ENCODE measurements at regions not wholly inside any gene's neighbourhood (a gene's known extent, or its start where the extent isn't known, plus 50 kb on each side); places are given as distances from the start of the nearest gene placed in this dataset.
"Not testable (repeated sequence)": the region's sequence is repeated elsewhere in the genome, so short reads cannot be mapped to it uniquely, and the experiment has no call there.

GRCh38 chr1:166730299-166730888 lies 108.9 kb upstream of the POGK start:
- ATAC-seq (ENCODE audit: low FRiP score) (no peak), DNase-seq (no peak)
- no peak overlapping the region for H3K27ac ChIP-seq (ENCODE audit: low read depth in 1 of 2, low read length in 2 of 2)
- H3K27me3 ChIP-seq (ENCODE audit: control insufficient read depth in 1 of 2, insufficient read depth in 2 of 2, low read length in 1 of 2), result no peaks in the 10 kb centered on the region
- H3K36me3 ChIP-seq (ENCODE audit: control insufficient read depth in 1 of 2, insufficient read depth in 2 of 2, low read length in 1 of 2), result no peaks in the 10 kb centered on the region
- intact Hi-C loops (cut with DNase I), result no loop called here
- no peaks in the 10 kb centered on the region for H3K9me3 ChIP-seq (ENCODE audit: control insufficient read depth, low read length)
- WGBS, 2 donors, result 67 to 82% methylated on average over 1 of the region's 1 CpG
- H3K4me1 ChIP-seq (ENCODE audit: control insufficient read depth in 1 of 2, insufficient read depth in 2 of 2, low read length in 2 of 2), result no peaks in the 10 kb centered on the region
- H3K4me3 ChIP-seq (ENCODE audit: low read length in 2 of 2), result no peak overlapping the region

DNA sequence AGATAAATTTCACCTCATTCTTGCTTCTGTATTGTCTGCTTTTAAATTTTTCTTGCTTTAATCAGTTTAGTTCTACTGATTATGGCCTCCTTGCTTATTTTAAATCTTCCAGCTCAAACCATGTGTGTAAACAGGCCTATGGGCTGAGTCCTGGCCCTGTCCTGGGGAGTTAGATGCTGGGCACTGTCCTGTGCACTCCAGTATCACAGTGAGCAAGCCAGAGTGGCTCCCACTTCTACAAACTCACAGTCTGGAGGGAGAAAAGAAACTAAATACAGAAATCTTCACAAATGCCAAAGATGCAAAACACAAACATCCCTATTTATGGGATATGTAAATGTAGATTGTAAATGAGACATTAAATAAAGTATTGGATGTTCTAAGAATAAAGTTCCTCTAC lies 101.1 kb upstream of the POGK start:
- H3K4me1 ChIP-seq (ENCODE audit: control insufficient read depth in 1 of 2, insufficient read depth in 2 of 2, low read length in 2 of 2), result no peaks in the 10 kb centered on the region
- no peaks in the 10 kb centered on the region for H3K9me3 ChIP-seq (ENCODE audit: control insufficient read depth, low read length)
- no peak overlapping the region for H3K27ac ChIP-seq (ENCODE audit: low read depth in 1 of 2, low read length in 2 of 2)
- H3K27me3 ChIP-seq (ENCODE audit: control insufficient read depth in 1 of 2, insufficient read depth in 2 of 2, low read length in 1 of 2), result no peaks in the 10 kb centered on the region
- intact Hi-C loops (cut with DNase I), result no loop called here
- H3K4me3 ChIP-seq (ENCODE audit: low read length in 2 of 2), result no peak overlapping the region
- H3K36me3 ChIP-seq (ENCODE audit: control insufficient read depth in 1 of 2, insufficient read depth in 2 of 2, low read length in 1 of 2), result no peaks in the 10 kb centered on the region
- ATAC-seq (ENCODE audit: low FRiP score) (no peak), DNase-seq (no peak)

DNA sequence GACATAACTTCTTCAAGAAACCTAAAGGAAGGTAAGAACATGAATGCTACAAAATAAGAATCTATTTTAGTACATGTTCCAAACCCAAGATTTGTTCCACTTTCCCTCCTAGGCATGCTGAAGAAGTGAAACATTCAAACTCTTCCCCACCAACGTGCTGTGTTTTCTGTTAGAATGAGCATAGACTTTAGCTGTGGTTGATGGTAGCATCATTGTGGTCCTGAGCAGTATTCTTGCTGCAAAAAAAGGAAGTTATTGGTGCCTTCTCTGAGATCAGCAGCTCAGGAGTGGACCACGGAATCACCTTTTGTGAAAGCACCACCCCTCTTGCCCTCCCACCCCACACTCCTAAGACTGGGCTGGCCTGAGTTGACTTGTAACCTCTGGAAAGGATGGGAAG lies 100.4 kb upstream of the POGK start:
- H3K36me3 ChIP-seq (ENCODE audit: control insufficient read depth in 1 of 2, insufficient read depth in 2 of 2, low read length in 1 of 2), result no peaks in the 10 kb centered on the region
- WGBS, 2 donors, result 53 to 61% methylated on average over 2 of the region's 2 CpGs
- no peaks in the 10 kb centered on the region for H3K9me3 ChIP-seq (ENCODE audit: control insufficient read depth, low read length)
- ATAC-seq (ENCODE audit: low FRiP score), result no peak
- H3K4me3 ChIP-seq (ENCODE audit: low read length in 2 of 2), result no peak overlapping the region
- no peak for DNase-seq
- no peaks in the 10 kb centered on the region for H3K27me3 ChIP-seq (ENCODE audit: control insufficient read depth in 1 of 2, insufficient read depth in 2 of 2, low read length in 1 of 2)
- intact Hi-C loops (cut with DNase I), result no loop called here
- no peak overlapping the region for H3K27ac ChIP-seq (ENCODE audit: low read depth in 1 of 2, low read length in 2 of 2)
- H3K4me1 ChIP-seq (ENCODE audit: control insufficient read depth in 1 of 2, insufficient read depth in 2 of 2, low read length in 2 of 2), result no peaks in the 10 kb centered on the region

- H3K4me1 ChIP-seq (ENCODE audit: control insufficient read depth in 1 of 2, insufficient read depth in 2 of 2, low read length in 2 of 2), result no peaks in the 10 kb centered on the region
- WGBS, 2 donors, result 40 to 47% methylated on average over 3 of the region's 3 CpGs
- no peaks in the 10 kb centered on the region for H3K27me3 ChIP-seq (ENCODE audit: control insufficient read depth in 1 of 2, insufficient read depth in 2 of 2, low read length in 1 of 2)
- DNase-seq (no peak), ATAC-seq (ENCODE audit: low FRiP score) (no peak)
- intact Hi-C loops (cut with DNase I), result no loop called here
- peaks cover 3% of the 10 kb centered on the region for H3K9me3 ChIP-seq (ENCODE audit: control insufficient read depth, low read length)
- H3K4me3 ChIP-seq (ENCODE audit: low read length in 2 of 2), result no peak overlapping the region
- H3K36me3 ChIP-seq (ENCODE audit: control insufficient read depth in 1 of 2, insufficient read depth in 2 of 2, low read length in 1 of 2), result no peaks in the 10 kb centered on the region
- H3K27ac ChIP-seq (ENCODE audit: low read depth in 1 of 2, low read length in 2 of 2), result no peak overlapping the region
These were observed 98.5 kb upstream of the POGK start for GRCh38 chr1:166740668-166741276.

DNA sequence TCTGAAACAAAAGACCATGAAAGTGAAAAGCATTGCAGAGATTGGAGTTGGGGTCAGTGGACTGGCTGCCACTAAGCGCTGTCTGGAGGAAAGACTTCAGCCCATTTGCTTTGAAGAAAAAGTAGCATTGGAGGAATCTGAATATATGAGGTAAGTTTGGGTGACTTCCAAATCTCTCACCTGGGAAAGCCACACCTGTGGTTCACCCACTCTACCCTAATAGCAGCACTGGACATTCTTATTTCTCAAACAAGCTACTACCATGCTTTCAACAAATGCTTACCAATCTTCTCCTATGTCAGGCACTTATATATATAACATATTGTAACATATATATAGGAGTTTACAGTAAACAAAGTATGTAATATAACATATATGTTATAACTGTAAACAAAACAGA lies 76.0 kb upstream of the POGK start:
- H3K9me3 ChIP-seq (ENCODE audit: control insufficient read depth, low read length), result no peaks in the 10 kb centered on the region
- DNase-seq (no peak), ATAC-seq (ENCODE audit: low FRiP score) (no peak)
- no peak overlapping the region for H3K27ac ChIP-seq (ENCODE audit: low read depth in 1 of 2, low read length in 2 of 2)
- no peak overlapping the region for H3K4me3 ChIP-seq (ENCODE audit: low read length in 2 of 2)
- H3K36me3 ChIP-seq (ENCODE audit: control insufficient read depth in 1 of 2, insufficient read depth in 2 of 2, low read length in 1 of 2), result no peaks in the 10 kb centered on the region
- no peaks in the 10 kb centered on the region for H3K27me3 ChIP-seq (ENCODE audit: control insufficient read depth in 1 of 2, insufficient read depth in 2 of 2, low read length in 1 of 2)
- intact Hi-C loops (cut with DNase I), result no loop called here
- 96 to 100% methylated on average over 1 of the region's 1 CpG for WGBS, 2 donors
- peaks cover 0 to 2% of the 10 kb centered on the region in 2 donors for H3K4me1 ChIP-seq (ENCODE audit: control insufficient read depth in 1 of 2, insufficient read depth in 2 of 2, low read length in 2 of 2)

GRCh38 chr1:166766942-166767341 lies 72.3 kb upstream of the POGK start:
- 50 to 52% methylated on average over 2 of the region's 2 CpGs for WGBS, 2 donors
- intact Hi-C loops (cut with DNase I), result no loop called here
- peaks cover 0 to 2% of the 10 kb centered on the region in 2 donors for H3K4me1 ChIP-seq (ENCODE audit: control insufficient read depth in 1 of 2, insufficient read depth in 2 of 2, low read length in 2 of 2)
- H3K4me3 ChIP-seq (ENCODE audit: low read length in 2 of 2), result no peak overlapping the region
- no peaks in the 10 kb centered on the region for H3K36me3 ChIP-seq (ENCODE audit: control insufficient read depth in 1 of 2, insufficient read depth in 2 of 2, low read length in 1 of 2)
- peaks cover 8% of the 10 kb centered on the region for H3K9me3 ChIP-seq (ENCODE audit: control insufficient read depth, low read length)
- no peak overlapping the region for H3K27ac ChIP-seq (ENCODE audit: low read depth in 1 of 2, low read length in 2 of 2)
- H3K27me3 ChIP-seq (ENCODE audit: control insufficient read depth in 1 of 2, insufficient read depth in 2 of 2, low read length in 1 of 2), result no peaks in the 10 kb centered on the region
- ATAC-seq (ENCODE audit: low FRiP score) (no peak), DNase-seq (no peak)

DNA sequence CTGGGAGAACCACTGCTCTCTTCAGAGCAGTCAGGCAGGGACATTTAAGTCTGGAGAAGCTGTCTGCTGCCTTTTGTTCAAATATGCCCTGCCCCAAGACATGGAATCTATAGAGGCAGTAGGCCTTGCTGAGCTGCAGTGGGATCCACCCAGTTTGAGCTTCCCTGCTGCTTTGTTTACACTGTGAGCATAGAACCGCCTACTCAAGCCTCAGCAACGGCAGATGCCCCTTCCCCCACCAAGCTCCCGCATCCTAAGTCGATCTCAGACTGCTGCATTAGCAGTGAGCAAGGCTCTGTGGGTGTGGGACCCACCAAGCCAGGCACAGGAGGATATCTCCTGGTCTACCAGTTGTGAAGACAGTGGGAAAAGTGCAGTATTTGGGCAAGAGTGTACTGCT lies 54.6 kb upstream of the POGK start:
- H3K27ac ChIP-seq (ENCODE audit: low read depth in 1 of 2, low read length in 2 of 2); H3K4me3 ChIP-seq (ENCODE audit: low read length in 2 of 2); ATAC-seq (ENCODE audit: low FRiP score); H3K36me3 ChIP-seq (ENCODE audit: control insufficient read depth in 1 of 2, insufficient read depth in 2 of 2, low read length in 1 of 2); H3K4me1 ChIP-seq (ENCODE audit: control insufficient read depth in 1 of 2, insufficient read depth in 2 of 2, low read length in 2 of 2); H3K27me3 ChIP-seq (ENCODE audit: control insufficient read depth in 1 of 2, insufficient read depth in 2 of 2, low read length in 1 of 2); intact Hi-C loops (cut with DNase I); H3K9me3 ChIP-seq (ENCODE audit: control insufficient read depth, low read length); DNase-seq: not testable (repeated sequence)
- WGBS, 2 donors, result 19 to 26% methylated on average over 4 of the region's 4 CpGs

DNA sequence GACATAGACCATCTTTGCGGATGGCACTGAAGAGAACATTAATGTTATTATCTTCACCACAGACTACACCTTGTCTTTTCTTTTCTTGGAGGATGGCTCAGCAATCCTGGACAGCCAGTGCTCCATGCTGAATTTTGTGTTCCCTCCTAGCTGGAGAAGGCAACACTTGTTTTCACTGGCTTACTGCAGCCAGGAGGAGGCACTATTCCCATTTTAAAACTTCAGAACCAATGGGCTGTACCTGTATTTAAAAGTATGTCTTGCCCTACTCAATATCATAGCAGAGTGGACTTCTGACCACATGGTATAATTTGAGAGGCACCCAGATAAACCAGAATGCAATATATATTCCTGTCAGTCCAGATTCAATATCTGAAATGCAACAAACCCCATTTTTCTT lies 53.3 kb upstream of the POGK start:
- DNase-seq, result no peak
- no peak for ATAC-seq (ENCODE audit: low FRiP score)
- Histone ChIP-seq H3K27me3 (ENCODE audit: control insufficient read depth in 1 of 2, insufficient read depth in 2 of 2, low read length in 1 of 2) (no peaks in the 10 kb centered on the region), H3K36me3 (ENCODE audit: control insufficient read depth in 1 of 2, insufficient read depth in 2 of 2, low read length in 1 of 2) (no peaks in the 10 kb centered on the region), H3K27ac (ENCODE audit: low read depth in 1 of 2, low read length in 2 of 2) (no peak overlapping the region), H3K9me3 (ENCODE audit: control insufficient read depth, low read length) (no peaks in the 10 kb centered on the region), H3K4me3 (ENCODE audit: low read length in 2 of 2) (no peak overlapping the region), H3K4me1 (ENCODE audit: control insufficient read depth in 1 of 2, insufficient read depth in 2 of 2, low read length in 2 of 2) (no peaks in the 10 kb centered on the region)
- intact Hi-C loops (cut with DNase I), result no loop called here
- WGBS, 2 donors, result 92 to 94% methylated on average over 1 of the region's 1 CpG

GRCh38 chr1:166789286-166789685 lies 50.0 kb upstream of the POGK start:
- no peak overlapping the region for H3K4me3 ChIP-seq (ENCODE audit: low read length in 2 of 2)
- intact Hi-C loops (cut with DNase I), result no loop called here
- no peaks in the 10 kb centered on the region for H3K36me3 ChIP-seq (ENCODE audit: control insufficient read depth in 1 of 2, insufficient read depth in 2 of 2, low read length in 1 of 2)
- no peak overlapping the region for H3K27ac ChIP-seq (ENCODE audit: low read depth in 1 of 2, low read length in 2 of 2)
- H3K4me1 ChIP-seq (ENCODE audit: control insufficient read depth in 1 of 2, insufficient read depth in 2 of 2, low read length in 2 of 2), result no peaks in the 10 kb centered on the region
- H3K9me3 ChIP-seq (ENCODE audit: control insufficient read depth, low read length), result no peaks in the 10 kb centered on the region
- 58 to 64% methylated on average over 3 of the region's 3 CpGs for WGBS, 2 donors
- DNase-seq, result no peak
- ATAC-seq (ENCODE audit: low FRiP score), result no peak
- H3K27me3 ChIP-seq (ENCODE audit: control insufficient read depth in 1 of 2, insufficient read depth in 2 of 2, low read length in 1 of 2), result peaks cover 0 to 2% of the 10 kb centered on the region in 2 donors

Data from aorta (tissue), 5 donors.